Testis (tissue), 2 donors: ENCODE measurements at regions not wholly inside any gene's neighbourhood (a gene's known extent, or its start where the extent isn't known, plus 50 kb on each side); places are given as distances from the start of the nearest gene placed in this dataset.

Experiments
- DNase-seq: peaks from one replicate; pipeline ENCODE4 v3.0.0-alpha.2; 2019
- H3K27ac ChIP-seq, 2 donors: fragments of 200-600 bp; sonication (generic); one replicate each; pipeline ENCODE4 v1.5.1; 2019
- H3K27me3 ChIP-seq: fragments of 200-600 bp; sonication (generic); one replicate; pipeline ENCODE4 v1.5.1; 2019
- H3K36me3 ChIP-seq: fragments of 200-600 bp; sonication (generic); one replicate; pipeline ENCODE4 v1.5.1; 2017; ENCODE audit warnings: low read depth; ENCODE audit errors: missing control alignments
- H3K4me1 ChIP-seq: fragments of 200-600 bp; sonication (generic); one replicate; pipeline ENCODE4 v1.5.1; 2019
- H3K4me3 ChIP-seq, 2 donors: fragments of 200-600 bp; sonication (generic); one replicate each; pipeline ENCODE4 v1.5.1; 2017 to 2019
- H3K9me3 ChIP-seq: fragments of 200-600 bp; sonication (generic); one replicate; pipeline ENCODE4 v1.5.1; 2017
- POLR2A ChIP-seq: fragments of 450-650 bp; IDR thresholded peaks from one replicate; pipeline ENCODE4 v1.6.1; 2017; ENCODE audit warnings: antibody characterized with exemption, mild to moderate bottlenecking, moderate library complexity
- WGBS, 2 donors: methylation state at CpG; one replicate each; pipeline ENCODE4 v1.1.5; 2018; 5-methylcytosine and 5-hydroxymethylcytosine counted together
- intact Hi-C: fragments of 100-400 bp; cut with DNase I; formaldehyde crosslinking; loops from one replicate; pipeline ENCODE4 v1.15.1; 2023; ENCODE audit warnings: low total_unique reads
- TF ChIP-seq, protein P1 (sequence below), 3 experiments: fragments of 450-650 bp in 2 of 3; fragments of 200-600 bp in 1 of 3; sonication (generic) in 1 of 3; IDR thresholded peaks; one replicate each; pipeline ENCODE4 v1.5.1; 2016 to 2019; ENCODE audit warnings: antibody characterized with exemption in 3 of 3, mild to moderate bottlenecking in 2 of 3, moderate library complexity in 1 of 3

DNA sequence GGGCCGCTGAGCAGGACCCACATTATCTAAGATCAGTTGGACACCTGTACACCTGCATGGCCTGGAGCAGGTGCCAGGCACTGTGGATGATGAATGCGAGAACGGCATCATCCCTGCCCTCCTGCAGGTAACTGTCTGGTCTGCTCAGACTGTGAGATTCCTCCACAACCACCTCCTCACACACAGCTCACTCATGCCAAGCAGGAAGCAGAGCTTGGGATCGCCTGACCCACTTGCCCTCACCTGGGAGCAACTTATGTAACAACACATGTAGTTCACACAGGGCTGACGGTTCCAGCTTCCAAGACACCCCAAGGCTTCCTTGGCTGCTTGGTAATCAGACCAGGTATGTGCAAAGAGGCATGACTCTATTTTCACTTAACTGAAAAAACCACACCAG lies 359.2 kb downstream of the PREX1 start:
- Histone ChIP-seq H3K4me3 (no peak overlapping the region), H3K27me3 (no peaks in the 10 kb centered on the region), H3K4me1 (no peaks in the 10 kb centered on the region), H3K36me3 (no peaks in the 10 kb centered on the region), H3K9me3 (no peaks in the 10 kb centered on the region), H3K27ac (no peak overlapping the region)
- 93 to 97% methylated on average over 2 to 5 of the region's 5 CpGs for WGBS, 2 donors
- intact Hi-C loops: no loop called here
- TF ChIP-seq, protein P1, sequence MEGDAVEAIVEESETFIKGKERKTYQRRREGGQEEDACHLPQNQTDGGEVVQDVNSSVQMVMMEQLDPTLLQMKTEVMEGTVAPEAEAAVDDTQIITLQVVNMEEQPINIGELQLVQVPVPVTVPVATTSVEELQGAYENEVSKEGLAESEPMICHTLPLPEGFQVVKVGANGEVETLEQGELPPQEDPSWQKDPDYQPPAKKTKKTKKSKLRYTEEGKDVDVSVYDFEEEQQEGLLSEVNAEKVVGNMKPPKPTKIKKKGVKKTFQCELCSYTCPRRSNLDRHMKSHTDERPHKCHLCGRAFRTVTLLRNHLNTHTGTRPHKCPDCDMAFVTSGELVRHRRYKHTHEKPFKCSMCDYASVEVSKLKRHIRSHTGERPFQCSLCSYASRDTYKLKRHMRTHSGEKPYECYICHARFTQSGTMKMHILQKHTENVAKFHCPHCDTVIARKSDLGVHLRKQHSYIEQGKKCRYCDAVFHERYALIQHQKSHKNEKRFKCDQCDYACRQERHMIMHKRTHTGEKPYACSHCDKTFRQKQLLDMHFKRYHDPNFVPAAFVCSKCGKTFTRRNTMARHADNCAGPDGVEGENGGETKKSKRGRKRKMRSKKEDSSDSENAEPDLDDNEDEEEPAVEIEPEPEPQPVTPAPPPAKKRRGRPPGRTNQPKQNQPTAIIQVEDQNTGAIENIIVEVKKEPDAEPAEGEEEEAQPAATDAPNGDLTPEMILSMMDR (IDR thresholded peaks at IDR 0.05): no peak
- TF ChIP-seq POLR2A: no peak
- no peak for DNase-seq

DNA sequence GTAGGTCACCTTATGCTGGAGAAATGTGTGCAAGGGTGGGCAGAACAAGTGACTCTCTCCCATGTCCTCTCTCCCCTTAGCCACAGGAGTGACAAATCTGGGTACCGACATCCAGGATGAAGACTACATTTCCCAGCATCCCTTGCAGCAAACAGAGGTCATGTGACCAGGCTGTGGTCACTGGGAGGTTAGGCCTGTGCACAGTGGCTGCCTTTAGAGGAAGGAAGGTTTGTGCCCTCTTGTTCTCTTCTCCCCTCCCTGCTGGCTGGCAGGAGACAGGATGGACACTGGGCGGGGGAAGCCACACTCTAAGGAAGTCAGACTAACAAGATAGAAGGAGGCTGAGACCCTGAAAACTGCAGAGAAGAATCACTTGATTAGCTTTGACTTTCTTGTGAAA lies 360.2 kb downstream of the PREX1 start:
- WGBS, 2 donors: 92 to 95% methylated on average over 2 of the region's 2 CpGs
- no peak for TF ChIP-seq POLR2A
- TF ChIP-seq, protein P1 (IDR thresholded peaks at IDR 0.05): no peak
- intact Hi-C loops: no loop called here
- no peaks in the 10 kb centered on the region for H3K9me3 ChIP-seq
- no peak overlapping the region for H3K4me3 ChIP-seq
- H3K4me1 ChIP-seq: no peaks in the 10 kb centered on the region
- H3K36me3 ChIP-seq: no peaks in the 10 kb centered on the region
- no peaks in the 10 kb centered on the region for H3K27me3 ChIP-seq
- no peak for DNase-seq
- H3K27ac ChIP-seq: no peak overlapping the region

DNA sequence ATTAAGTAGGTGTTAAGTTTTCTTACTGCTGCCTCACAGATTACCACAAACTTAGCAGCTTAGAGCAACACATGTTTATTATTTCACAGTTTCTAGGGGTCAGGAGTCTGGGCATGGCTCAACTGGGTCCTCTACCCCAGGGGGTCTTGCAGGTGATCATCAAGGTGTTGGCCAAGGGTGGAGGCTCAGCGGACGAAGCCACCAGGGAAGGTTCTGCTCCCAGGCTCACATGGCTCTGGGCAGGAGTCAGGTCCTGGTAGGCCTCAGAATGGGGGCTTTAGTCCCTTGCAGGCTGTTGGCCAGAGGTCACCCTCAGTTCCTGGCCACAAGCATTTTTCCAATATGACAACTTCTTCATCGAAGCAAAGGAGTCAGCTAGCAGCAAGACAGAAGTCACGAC lies 362.5 kb downstream of the PREX1 start:
- H3K4me3 ChIP-seq: no peak overlapping the region
- H3K4me1 ChIP-seq: no peaks in the 10 kb centered on the region
- H3K27ac ChIP-seq: no peak overlapping the region
- H3K27me3 ChIP-seq: no peaks in the 10 kb centered on the region
- no peak for TF ChIP-seq POLR2A
- TF ChIP-seq, protein P1 (IDR thresholded peaks at IDR 0.05): no peak
- 91 to 94% methylated on average over 4 of the region's 4 CpGs for WGBS, 2 donors
- intact Hi-C loops: no loop called here
- no peaks in the 10 kb centered on the region for H3K9me3 ChIP-seq
- DNase-seq: no peak
- no peaks in the 10 kb centered on the region for H3K36me3 ChIP-seq

DNA sequence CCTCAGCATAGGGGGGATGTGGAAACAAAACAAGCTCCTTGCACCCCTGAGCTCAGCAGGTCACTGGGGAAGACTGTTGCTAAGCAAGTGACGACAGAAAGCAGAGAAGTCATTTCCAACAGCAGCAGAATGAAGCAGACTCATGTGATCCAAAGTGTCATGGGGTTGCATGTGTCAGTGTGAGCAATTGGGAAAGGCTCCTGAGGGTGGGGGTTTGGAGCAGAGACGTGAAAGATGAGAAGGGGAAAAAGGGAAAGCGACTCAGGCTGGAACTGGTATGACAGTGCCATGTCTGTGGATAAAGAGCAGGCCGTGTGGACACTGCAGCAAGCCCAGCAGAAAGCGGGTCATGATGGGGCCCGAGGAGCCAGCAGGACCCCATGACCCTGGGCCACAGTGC lies 363.9 kb downstream of the PREX1 start:
- Histone ChIP-seq H3K27me3 (no peaks in the 10 kb centered on the region), H3K4me1 (no peaks in the 10 kb centered on the region), H3K4me3 (no peak overlapping the region), H3K27ac (no peak overlapping the region), H3K36me3 (no peaks in the 10 kb centered on the region), H3K9me3 (no peaks in the 10 kb centered on the region)
- no peak for TF ChIP-seq POLR2A
- TF ChIP-seq, protein P1 (IDR thresholded peaks at IDR 0.05): no peak
- no peak for DNase-seq
- 83 to 88% methylated on average over 6 of the region's 6 CpGs for WGBS, 2 donors
- intact Hi-C loops: no loop called here

DNA sequence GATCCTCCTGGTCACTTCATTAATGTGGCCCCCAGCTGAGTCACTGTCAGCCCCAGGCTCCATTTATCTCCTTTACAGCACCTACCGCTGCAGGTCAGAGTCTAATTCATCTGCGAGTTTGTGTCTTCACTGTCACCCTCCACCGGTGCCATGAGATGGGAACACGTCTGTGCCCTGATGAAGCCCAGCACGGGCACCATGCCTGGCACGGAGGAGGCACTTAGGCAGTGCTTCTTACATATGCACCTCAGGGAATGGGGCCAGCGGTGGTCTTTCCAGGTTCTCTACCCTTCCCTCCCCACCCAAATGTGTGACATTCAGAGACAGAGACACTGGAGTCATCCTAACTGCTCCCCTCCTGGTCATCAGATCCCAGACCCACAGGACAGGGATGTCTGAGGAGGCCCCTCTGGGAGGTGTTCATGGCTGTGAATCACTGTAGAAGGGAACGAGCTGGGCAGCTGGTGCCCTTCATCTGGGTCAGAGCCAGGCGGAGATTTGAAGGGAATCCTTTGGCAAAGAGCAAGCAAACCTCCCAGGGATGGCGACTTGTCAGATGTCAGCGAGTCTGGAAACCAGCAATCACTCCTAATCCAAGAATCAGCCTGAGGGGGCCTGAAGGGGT lies 364.6 kb downstream of the PREX1 start:
- no peaks in the 10 kb centered on the region for H3K4me1 ChIP-seq
- H3K27me3 ChIP-seq: no peaks in the 10 kb centered on the region
- DNase-seq: no peak
- no peaks in the 10 kb centered on the region for H3K36me3 ChIP-seq
- WGBS, 2 donors: 88 to 89% methylated on average over 8 to 11 of the region's 11 CpGs
- no peak overlapping the region for H3K4me3 ChIP-seq
- H3K9me3 ChIP-seq: no peaks in the 10 kb centered on the region
- no peak overlapping the region for H3K27ac ChIP-seq
- intact Hi-C loops: no loop called here
- TF ChIP-seq POLR2A: no peak
- TF ChIP-seq, protein P1 (IDR thresholded peaks at IDR 0.05): no peak
